T-helper 17 cell (primary cell): ENCODE measurements at regions not wholly inside any gene's neighbourhood (a gene's known extent, or its start where the extent isn't known, plus 50 kb on each side); places are given as distances from the start of the nearest gene placed in this dataset.
A peak's percentile ranks its signal among the peaks of the same experiment; 100 is the strongest.

Experiments used
- ATAC-seq: fragments of 150-1000 bp; cut with Tn5 transposase; 2 replicates; pipeline ENCODE4 v1.10.0; 2021; ENCODE audit warnings: mild to moderate bottlenecking, moderate library complexity
- DNase-seq, 3 donors: peaks; one replicate each; pipeline versions ENCODE4 v3.0.0 to v3.0.0-alpha.2; 2020 to 2021
- H3K9me3 ChIP-seq: one replicate; pipeline ENCODE4 v1.7.0; 2013; ENCODE audit warnings: low read length, mild to moderate bottlenecking; ENCODE audit not compliant: control insufficient read depth, poor library complexity, severe bottlenecking
- H3K27ac Mint-ChIP-seq: one replicate; pipeline ENCODE4 v1.8.0; 2022; ENCODE audit warnings: mild to moderate bottlenecking, moderate library complexity, mixed read lengths
- H3K27me3 Mint-ChIP-seq: one replicate; pipeline ENCODE4 v1.8.0; 2022; ENCODE audit warnings: mixed read lengths
- H3K36me3 Mint-ChIP-seq: one replicate; pipeline ENCODE4 v1.8.0; 2022; ENCODE audit warnings: low read depth, mixed read lengths
- H3K4me1 Mint-ChIP-seq: one replicate; pipeline ENCODE4 v1.8.0; 2022; ENCODE audit warnings: mild to moderate bottlenecking, mixed read lengths
- H3K4me3 Mint-ChIP-seq: one replicate; pipeline ENCODE4 v1.8.0; 2022; ENCODE audit warnings: mild to moderate bottlenecking, moderate library complexity, mixed read lengths

DNA sequence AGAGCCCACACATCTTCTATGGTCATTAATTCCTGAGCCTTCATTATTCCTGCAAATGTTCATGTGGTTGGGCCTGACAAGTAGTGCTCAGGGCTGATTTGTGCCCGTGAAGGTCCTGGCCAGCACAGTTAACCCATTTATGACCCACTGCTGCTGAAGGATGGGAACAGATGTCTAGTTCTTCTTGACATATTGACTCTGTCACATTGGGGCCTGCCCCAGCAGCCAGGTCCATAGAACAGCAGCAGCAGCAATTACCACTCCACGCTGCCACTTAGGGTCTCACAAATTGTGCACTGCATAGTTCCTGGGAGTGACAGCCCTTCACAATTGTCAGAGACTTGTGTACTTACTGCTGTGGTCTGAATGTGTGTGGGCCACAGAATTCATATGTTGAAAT lies 442.3 kb upstream of the RGPD4 start:
- no peaks in the 10 kb centered on the region for H3K9me3 ChIP-seq
- Mint-ChIP-seq H3K27ac (no peak overlapping the region), H3K36me3 (no peaks in the 10 kb centered on the region), H3K4me3 (no peak overlapping the region), H3K27me3 (no peaks in the 10 kb centered on the region), H3K4me1 (no peaks in the 10 kb centered on the region)
- ATAC-seq (no peak), DNase-seq (no peak)

DNA sequence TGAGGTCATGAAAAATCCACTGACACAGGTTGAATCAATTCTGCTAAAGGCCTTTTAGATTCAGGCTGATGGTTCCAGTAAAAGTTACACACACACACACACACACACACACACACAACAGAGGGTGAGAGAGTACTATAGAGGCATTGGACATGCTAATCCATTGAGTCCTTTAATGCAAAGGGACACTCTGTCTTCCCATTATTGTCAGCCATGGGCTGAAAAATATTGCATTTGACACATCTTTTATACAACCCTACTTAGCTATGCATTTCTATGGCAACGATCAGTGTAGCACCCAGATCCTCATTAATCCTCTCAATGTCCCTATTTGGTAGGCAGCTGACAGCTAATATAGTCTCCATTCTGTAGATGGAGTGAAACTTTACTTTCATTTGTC lies 440.8 kb upstream of the RGPD4 start:
- H3K4me1 Mint-ChIP-seq = no peaks in the 10 kb centered on the region
- no peak overlapping the region for H3K27ac Mint-ChIP-seq
- H3K4me3 Mint-ChIP-seq = no peak overlapping the region
- DNase-seq = no peak
- H3K36me3 Mint-ChIP-seq = no peaks in the 10 kb centered on the region
- ATAC-seq = no peak
- no peaks in the 10 kb centered on the region for H3K9me3 ChIP-seq
- no peaks in the 10 kb centered on the region for H3K27me3 Mint-ChIP-seq

DNA sequence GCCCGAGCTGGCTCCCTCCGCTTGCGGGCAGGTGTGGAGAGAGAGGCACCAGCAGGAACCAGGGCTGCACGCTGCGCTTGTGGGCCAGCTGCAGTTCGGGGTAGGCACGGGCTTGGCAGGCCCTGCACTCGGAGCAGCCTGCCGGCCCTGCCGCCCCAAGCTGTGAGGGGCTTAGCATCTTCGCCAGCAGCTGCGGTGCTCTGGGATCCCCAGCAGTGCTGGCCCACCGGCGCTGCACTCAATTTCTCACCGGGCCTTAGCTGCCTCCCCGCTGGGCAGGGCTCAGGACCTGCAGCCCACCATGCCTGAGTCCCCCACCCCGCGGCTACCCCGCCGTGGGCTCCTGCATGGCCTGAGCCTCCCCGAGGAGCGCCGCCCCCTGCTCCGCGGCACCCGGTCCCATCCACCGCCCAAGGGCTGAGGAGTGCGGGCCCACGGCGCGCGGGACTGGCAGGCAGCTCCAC lies 434.4 kb upstream of the RGPD4 start:
- no peaks in the 10 kb centered on the region for H3K9me3 ChIP-seq
- Mint-ChIP-seq H3K36me3 (no peaks in the 10 kb centered on the region), H3K27ac (no peak overlapping the region), H3K4me1 (no peaks in the 10 kb centered on the region), H3K4me3 (no peak overlapping the region), H3K27me3 (no peaks in the 10 kb centered on the region)
- ATAC-seq = no peak
- peak in 1 of 3 donors; percentile 9 for DNase-seq

DNA sequence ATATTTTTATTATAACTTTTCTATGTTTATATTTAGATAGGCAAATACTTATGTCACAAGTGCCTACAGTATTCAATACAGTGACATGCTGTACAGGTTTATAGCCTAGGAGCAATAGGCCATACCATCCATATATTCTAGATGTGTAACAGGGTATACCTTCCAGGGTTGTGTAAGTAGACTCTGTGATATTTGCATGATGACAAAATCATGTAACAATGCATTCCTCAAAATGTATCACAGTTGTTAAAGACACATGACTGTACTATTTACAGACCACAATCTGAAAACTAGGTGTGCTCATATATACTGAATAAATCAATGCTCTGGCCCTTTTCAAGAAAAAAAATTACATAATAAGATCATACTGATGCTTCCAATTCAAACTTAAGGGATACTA lies 433.2 kb upstream of the RGPD4 start:
- no peaks in the 10 kb centered on the region for H3K36me3 Mint-ChIP-seq
- no peaks in the 10 kb centered on the region for H3K4me1 Mint-ChIP-seq
- no peak for DNase-seq
- H3K27ac Mint-ChIP-seq = no peak overlapping the region
- no peak overlapping the region for H3K4me3 Mint-ChIP-seq
- no peaks in the 10 kb centered on the region for H3K9me3 ChIP-seq
- no peak for ATAC-seq
- no peaks in the 10 kb centered on the region for H3K27me3 Mint-ChIP-seq

DNA sequence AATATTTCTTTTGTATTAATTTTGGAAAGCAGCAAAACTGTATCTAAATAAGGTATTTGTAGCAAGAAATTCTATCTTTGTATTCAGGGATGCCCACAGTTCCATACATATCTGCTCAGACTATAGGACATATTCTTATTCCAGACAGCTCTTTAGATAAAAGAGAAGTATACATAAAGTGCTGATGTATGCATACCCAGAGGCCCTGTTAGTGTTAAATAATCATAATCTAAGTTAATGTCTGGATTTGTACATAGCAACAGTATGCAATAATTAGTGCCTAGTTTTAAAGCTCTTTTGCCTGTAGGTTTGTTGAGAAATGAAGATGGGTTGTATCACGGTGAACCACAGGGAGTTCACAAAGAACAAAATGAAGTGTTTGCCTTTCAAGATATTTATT lies 428.0 kb upstream of the RGPD4 start:
- ATAC-seq (no peak), DNase-seq (no peak)
- H3K27ac Mint-ChIP-seq = no peak overlapping the region
- H3K9me3 ChIP-seq = no peaks in the 10 kb centered on the region
- no peaks in the 10 kb centered on the region for H3K27me3 Mint-ChIP-seq
- H3K4me1 Mint-ChIP-seq = no peaks in the 10 kb centered on the region
- no peaks in the 10 kb centered on the region for H3K36me3 Mint-ChIP-seq
- no peak overlapping the region for H3K4me3 Mint-ChIP-seq

DNA sequence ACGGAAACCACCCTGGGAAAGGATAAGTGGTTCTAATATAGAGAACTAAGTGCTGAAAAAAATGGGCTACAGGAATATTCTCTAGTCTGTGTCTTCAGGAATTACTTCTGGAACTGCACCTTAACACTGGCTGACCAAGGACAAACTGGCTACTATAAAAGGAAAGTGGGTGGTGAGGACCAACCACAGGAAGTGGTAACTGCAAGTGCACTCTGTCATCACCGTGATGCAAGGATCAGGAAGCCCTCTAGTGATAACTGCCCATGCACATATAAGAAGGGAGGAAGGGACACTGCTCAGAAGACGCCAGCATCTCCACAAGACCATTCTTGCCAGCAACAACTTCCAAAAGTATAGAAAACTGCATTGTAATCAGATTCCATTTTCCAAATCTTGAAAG lies 424.4 kb upstream of the RGPD4 start:
- H3K27ac Mint-ChIP-seq = no peak overlapping the region
- no peaks in the 10 kb centered on the region for H3K4me1 Mint-ChIP-seq
- H3K36me3 Mint-ChIP-seq = no peaks in the 10 kb centered on the region
- H3K4me3 Mint-ChIP-seq = no peak overlapping the region
- no peaks in the 10 kb centered on the region for H3K27me3 Mint-ChIP-seq
- ATAC-seq (no peak), DNase-seq (no peak)
- no peaks in the 10 kb centered on the region for H3K9me3 ChIP-seq

DNA sequence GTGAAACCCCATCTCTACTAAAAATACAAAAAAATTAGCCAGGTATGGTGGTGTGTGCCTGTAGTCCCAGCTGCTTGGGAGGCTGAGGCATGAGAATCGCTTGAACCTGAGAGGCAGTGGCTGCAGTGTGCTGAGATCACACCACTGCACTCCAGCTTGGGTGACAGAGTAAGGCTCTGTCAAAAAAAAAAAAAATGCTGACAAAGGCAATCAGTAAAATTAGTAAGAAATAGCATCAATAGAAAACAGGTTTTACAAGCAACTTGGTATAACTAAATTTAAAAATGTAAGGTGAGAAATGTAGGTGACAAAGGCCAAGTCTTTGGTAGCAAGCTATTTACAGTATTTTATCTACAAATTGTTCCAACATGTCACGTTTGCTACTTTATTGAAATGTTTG lies 421.4 kb upstream of the RGPD4 start:
- ATAC-seq (no peak), DNase-seq (no peak)
- Mint-ChIP-seq H3K4me1 (no peaks in the 10 kb centered on the region), H3K27ac (no peak overlapping the region), H3K27me3 (no peaks in the 10 kb centered on the region), H3K36me3 (no peaks in the 10 kb centered on the region), H3K4me3 (no peak overlapping the region)
- H3K9me3 ChIP-seq = no peaks in the 10 kb centered on the region

DNA sequence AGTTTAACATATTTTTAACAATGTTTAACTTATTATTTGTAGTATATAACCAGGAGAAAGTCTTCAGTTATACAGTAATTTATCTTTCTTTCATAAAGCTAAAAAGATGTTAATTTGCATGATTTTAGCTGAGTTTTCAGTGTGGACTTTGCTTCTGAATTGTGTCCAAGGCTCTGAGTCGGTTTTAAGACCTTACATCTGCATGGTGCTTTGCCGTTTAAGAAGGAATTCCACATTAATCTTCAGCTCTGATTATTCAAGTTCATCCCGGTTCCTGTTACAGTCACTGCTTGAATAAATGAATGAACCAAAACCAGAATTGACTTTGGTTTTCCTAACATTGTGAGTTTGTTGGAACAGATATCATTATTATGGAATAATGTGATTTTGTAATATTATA lies 419.7 kb upstream of the RGPD4 start:
- DNase-seq = no peak
- Mint-ChIP-seq H3K4me1 (no peaks in the 10 kb centered on the region), H3K36me3 (no peaks in the 10 kb centered on the region), H3K27me3 (no peaks in the 10 kb centered on the region), H3K4me3 (no peak overlapping the region), H3K27ac (no peak overlapping the region)
- ATAC-seq = no peak
- H3K9me3 ChIP-seq = no peaks in the 10 kb centered on the region

DNA sequence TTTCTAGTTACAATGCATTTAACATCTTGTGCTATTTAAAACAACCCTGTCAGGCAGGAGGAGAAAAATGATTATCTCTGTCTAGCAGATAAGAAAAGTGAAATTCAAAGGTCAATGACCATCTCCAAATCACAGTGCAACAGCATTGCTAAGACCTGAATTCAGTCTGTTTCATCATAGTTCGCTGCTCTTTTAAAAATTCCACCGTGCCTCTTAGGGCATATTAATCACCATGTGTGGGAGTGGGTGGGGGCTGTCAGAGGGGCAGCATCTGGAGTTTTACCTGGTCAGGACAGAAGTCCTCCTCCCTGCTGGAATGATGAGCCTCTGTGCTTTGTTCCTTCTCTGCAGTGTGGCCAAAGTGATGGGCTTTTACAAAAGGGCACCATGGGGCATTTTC lies 418.7 kb upstream of the RGPD4 start:
- no peak overlapping the region for H3K4me3 Mint-ChIP-seq
- H3K9me3 ChIP-seq = no peaks in the 10 kb centered on the region
- ATAC-seq (no peak), DNase-seq (no peak)
- no peak overlapping the region for H3K27ac Mint-ChIP-seq
- H3K4me1 Mint-ChIP-seq = no peaks in the 10 kb centered on the region
- no peaks in the 10 kb centered on the region for H3K36me3 Mint-ChIP-seq
- no peaks in the 10 kb centered on the region for H3K27me3 Mint-ChIP-seq

DNA sequence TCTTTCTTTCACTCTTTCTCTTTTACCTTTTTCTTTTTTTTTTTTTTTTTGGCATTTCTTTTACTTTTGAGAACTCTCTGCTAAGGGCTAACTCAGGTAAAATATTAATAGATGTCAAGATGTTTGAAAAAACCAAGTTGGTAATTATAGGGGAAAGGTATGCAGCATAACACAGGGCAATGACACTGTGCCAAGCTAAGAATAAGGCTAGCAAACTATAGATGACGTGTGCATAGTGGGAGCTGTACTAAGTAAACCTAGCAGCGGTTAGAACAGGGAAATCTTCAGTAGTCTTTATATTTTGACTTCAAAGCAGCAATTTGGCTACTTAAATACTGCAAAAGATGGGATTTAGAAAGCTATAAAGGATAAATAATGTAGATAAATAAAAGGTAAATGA lies 415.4 kb upstream of the RGPD4 start:
- no peak overlapping the region for H3K27ac Mint-ChIP-seq
- ATAC-seq (no peak), DNase-seq (no peak)
- no peaks in the 10 kb centered on the region for H3K27me3 Mint-ChIP-seq
- no peaks in the 10 kb centered on the region for H3K36me3 Mint-ChIP-seq
- H3K9me3 ChIP-seq = peaks cover 3% of the 10 kb centered on the region
- no peaks in the 10 kb centered on the region for H3K4me1 Mint-ChIP-seq
- no peak overlapping the region for H3K4me3 Mint-ChIP-seq

DNA sequence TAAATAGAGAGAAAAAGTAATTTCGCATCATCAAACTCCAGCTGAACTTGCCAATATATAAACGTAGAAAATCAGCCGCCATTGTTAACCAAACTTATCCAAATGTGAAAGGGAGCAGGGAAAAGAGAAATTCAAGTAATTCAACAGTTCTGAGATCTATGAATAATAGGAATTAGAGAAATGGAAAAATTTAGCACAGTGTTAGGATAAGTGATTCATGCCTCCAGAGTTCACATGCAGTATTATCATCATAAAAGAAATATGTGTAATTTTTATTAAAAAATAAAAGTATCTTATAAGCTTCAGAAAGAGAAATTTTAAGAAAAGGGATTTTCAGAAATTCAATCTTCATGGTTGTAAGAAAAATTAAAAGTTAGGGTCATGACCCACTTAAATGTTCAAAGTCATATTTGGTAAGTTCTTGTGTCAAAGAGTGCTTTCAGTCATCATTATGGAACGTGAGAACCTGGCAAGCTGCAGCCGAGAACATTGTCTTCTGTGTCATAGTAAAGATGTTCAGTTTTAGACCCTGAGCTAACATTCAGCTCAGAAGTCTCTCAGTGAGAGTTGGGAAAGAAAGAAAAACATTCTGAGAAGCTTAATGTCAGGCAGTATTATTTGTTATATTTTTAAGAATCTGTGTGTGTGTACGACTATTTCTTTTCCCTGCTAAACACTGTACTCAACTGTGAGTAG lies 414.3 kb upstream of the RGPD4 start:
- Mint-ChIP-seq H3K4me3 (no peak overlapping the region), H3K36me3 (no peaks in the 10 kb centered on the region), H3K27me3 (no peaks in the 10 kb centered on the region), H3K27ac (no peak overlapping the region), H3K4me1 (no peaks in the 10 kb centered on the region)
- H3K9me3 ChIP-seq = peaks cover 3% of the 10 kb centered on the region
- ATAC-seq (no peak), DNase-seq (no peak)

DNA sequence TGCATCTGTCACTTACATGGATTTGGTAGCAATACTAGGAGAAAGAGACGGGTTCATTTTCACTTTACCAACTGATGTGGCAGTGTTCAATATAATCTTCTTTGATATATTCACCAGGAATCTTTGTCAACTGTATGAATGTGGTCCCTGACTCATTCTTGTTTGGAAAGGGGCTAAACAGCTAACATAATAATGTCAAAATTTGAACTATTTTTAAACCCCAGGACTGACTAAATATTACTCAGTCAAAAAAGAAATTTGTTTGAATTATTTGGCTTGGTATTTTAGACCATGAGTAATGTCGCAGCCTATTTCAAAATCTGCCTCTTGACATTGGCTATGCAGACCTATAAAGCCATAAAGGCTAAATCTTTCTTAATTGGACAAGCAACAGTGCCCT lies 413.7 kb upstream of the RGPD4 start:
- no peaks in the 10 kb centered on the region for H3K27me3 Mint-ChIP-seq
- no peak for ATAC-seq

DNA sequence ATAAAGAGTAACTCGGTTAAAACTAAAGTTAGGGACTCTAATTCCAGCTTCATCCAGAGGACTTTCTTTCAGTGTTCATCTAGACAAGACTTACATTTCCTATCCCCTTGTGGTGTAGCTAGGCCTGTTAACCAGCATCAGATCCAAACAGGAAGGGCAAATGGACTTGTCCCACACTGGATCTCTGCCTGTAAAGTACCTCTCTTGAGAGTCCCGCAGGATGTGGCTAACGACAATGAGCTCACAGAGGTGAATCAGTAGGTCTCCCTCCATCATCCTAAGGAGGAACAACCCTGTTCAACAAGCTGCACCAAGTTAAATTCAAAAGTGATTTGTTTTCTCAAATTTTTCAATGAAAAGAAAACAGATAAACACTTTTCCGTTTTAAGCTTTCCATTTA lies 412.3 kb upstream of the RGPD4 start:
- no peak overlapping the region for H3K4me3 Mint-ChIP-seq
- no peak overlapping the region for H3K27ac Mint-ChIP-seq
- H3K27me3 Mint-ChIP-seq = no peaks in the 10 kb centered on the region
- ATAC-seq (no peak), DNase-seq (no peak)
- no peaks in the 10 kb centered on the region for H3K4me1 Mint-ChIP-seq
- H3K36me3 Mint-ChIP-seq = no peaks in the 10 kb centered on the region
- peaks cover 3% of the 10 kb centered on the region for H3K9me3 ChIP-seq

More for the DNA sequence above, 413.7 kb upstream of the RGPD4 start:
- H3K36me3 Mint-ChIP-seq = no peaks in the 10 kb centered on the region
- H3K9me3 ChIP-seq = peaks cover 3% of the 10 kb centered on the region
- no peak for DNase-seq
- H3K4me3 Mint-ChIP-seq = no peak overlapping the region
- no peak overlapping the region for H3K27ac Mint-ChIP-seq
- H3K4me1 Mint-ChIP-seq = no peaks in the 10 kb centered on the region

DNA sequence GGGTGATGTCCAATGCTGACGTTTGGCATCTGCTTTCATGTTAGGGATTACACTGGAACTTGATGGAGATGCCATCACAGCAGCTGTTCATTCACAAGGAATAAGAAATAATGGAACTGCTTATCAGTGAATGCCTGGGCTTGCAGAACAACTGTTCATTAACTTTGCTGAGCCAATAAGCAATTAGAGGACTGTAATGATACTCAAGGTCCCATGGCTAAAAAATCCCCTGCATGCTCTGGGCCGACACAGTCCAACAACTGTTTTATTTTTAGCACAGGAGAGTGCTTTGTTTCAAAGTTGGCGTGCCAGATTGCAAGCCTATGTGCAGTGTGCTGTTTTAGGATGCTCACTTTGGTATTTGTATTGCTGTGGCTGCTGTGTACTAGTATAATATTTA lies 408.0 kb upstream of the RGPD4 start:
- DNase-seq = no peak
- Mint-ChIP-seq H3K36me3 (no peaks in the 10 kb centered on the region), H3K4me1 (no peaks in the 10 kb centered on the region), H3K27ac (no peak overlapping the region), H3K27me3 (no peaks in the 10 kb centered on the region), H3K4me3 (no peak overlapping the region)
- H3K9me3 ChIP-seq = peaks cover 3% of the 10 kb centered on the region
- no peak for ATAC-seq
